ENCODE measurements at regions not wholly inside any gene's neighbourhood (a gene's known extent, or its start where the extent isn't known, plus 50 kb on each side); places are given as distances from the start of the nearest gene placed in this dataset.

DNA sequence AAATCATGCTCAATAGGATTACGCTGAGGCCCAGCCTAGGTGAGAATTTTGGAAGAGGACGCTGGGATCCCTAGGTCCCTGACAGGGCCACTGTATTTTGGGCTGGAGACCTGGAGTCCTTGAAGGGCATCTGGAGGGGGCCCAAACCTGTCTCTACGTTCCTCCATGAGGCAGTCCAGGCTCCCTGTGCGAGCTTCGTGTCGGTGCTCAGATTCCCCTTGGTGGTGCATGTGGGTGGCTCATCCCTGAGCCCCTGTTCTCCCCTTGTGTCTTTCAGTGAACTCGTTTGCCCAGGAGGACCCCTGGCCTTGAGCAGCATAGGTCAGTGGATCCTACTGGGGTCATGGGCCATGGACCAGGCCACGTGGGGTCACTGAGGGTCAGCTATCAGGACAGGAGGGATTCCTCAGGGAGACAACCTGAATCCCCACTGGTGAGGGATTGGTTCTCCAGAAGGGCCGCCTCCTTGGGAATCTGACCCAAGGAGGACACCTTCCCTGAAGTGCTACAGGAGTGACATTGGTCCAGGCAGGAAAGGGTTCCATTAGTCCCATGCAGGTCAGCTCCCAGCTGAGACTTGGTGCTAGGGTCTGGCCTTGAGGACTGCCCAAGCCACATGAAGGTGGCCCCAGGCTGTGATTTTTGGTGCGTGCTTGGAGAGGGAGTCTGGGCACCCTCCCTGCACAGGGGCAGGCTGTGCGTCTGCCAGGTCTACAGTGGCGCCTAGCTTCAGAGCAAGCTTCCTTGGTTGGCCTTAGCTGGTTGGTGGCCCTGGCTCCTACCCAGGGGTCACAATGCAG lies 229.8 kb downstream of the SNRPN start:
- DNase-seq (ENCODE audit: low read depth in 1 of 2, low spot score in 1 of 2): no peak
- no peaks in the 10 kb centered on the region for H3K27me3 ChIP-seq (ENCODE audit: insufficient read depth, poor library complexity, severe bottlenecking)
- no peak overlapping the region for H3K27ac ChIP-seq (replicated peaks)
- no peak for TF ChIP-seq POLR2AphosphoS5 (IDR thresholded peaks at IDR 0.05; ENCODE audit: low read depth)
- no peak for TF ChIP-seq CTCF (IDR thresholded peaks at IDR 0.05; ENCODE audit: insufficient read depth, low read length)
- no peak for TF ChIP-seq SPI1 (IDR thresholded peaks at IDR 0.05; ENCODE audit: borderline replicate concordance, low read depth)
- no peak overlapping the region for H3K4me3 ChIP-seq (replicated peaks; ENCODE audit: insufficient read depth, low read length)

DNA sequence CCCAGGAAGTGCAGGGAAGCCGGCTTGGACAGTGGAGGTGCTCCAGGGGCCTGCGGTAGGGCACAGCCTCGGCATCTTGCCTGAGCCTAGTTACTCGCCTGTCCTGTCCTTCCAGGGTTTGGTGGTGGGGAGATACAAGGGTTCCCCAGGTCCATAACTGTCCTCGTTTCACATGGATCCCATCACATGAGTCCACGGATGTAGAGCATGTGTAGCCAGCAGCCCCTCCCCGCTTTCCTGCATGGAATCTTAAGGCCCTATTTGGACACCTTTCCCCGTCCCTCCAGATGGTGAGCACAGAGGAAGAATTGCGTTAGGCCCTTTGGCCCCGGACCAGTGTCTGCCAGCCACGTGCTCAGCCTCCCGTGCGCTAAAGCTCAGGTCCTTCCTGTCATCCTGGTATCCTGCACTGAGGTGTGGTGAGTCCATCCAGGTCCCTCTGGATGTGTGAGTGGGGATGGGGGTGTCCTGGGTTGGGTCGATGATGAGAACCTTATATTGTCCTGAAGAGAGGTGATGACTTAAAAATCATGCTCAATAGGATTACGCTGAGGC lies 230.4 kb downstream of the SNRPN start:
- no peak for DNase-seq (ENCODE audit: low read depth in 1 of 2, low spot score in 1 of 2)
- Histone ChIP-seq H3K27me3 (ENCODE audit: insufficient read depth, poor library complexity, severe bottlenecking) (no peaks in the 10 kb centered on the region), H3K4me3 (replicated peaks; ENCODE audit: insufficient read depth, low read length) (no peak overlapping the region), H3K27ac (replicated peaks) (no peak overlapping the region)
- TF ChIP-seq GABPA (IDR thresholded peaks at IDR 0.05; ENCODE audit: low read depth) (no peak), CTCF (IDR thresholded peaks at IDR 0.05; ENCODE audit: insufficient read depth, low read length) (no peak), POLR2AphosphoS5 (IDR thresholded peaks at IDR 0.05; ENCODE audit: low read depth) (no peak), SPI1 (IDR thresholded peaks at IDR 0.05; ENCODE audit: borderline replicate concordance, low read depth) (no peak)
- TF ChIP-seq, protein P1, sequence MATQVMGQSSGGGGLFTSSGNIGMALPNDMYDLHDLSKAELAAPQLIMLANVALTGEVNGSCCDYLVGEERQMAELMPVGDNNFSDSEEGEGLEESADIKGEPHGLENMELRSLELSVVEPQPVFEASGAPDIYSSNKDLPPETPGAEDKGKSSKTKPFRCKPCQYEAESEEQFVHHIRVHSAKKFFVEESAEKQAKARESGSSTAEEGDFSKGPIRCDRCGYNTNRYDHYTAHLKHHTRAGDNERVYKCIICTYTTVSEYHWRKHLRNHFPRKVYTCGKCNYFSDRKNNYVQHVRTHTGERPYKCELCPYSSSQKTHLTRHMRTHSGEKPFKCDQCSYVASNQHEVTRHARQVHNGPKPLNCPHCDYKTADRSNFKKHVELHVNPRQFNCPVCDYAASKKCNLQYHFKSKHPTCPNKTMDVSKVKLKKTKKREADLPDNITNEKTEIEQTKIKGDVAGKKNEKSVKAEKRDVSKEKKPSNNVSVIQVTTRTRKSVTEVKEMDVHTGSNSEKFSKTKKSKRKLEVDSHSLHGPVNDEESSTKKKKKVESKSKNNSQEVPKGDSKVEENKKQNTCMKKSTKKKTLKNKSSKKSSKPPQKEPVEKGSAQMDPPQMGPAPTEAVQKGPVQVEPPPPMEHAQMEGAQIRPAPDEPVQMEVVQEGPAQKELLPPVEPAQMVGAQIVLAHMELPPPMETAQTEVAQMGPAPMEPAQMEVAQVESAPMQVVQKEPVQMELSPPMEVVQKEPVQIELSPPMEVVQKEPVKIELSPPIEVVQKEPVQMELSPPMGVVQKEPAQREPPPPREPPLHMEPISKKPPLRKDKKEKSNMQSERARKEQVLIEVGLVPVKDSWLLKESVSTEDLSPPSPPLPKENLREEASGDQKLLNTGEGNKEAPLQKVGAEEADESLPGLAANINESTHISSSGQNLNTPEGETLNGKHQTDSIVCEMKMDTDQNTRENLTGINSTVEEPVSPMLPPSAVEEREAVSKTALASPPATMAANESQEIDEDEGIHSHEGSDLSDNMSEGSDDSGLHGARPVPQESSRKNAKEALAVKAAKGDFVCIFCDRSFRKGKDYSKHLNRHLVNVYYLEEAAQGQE (IDR thresholded peaks at IDR 0.05; ENCODE audit: insufficient replicate concordance, low read depth): no peak

DNA sequence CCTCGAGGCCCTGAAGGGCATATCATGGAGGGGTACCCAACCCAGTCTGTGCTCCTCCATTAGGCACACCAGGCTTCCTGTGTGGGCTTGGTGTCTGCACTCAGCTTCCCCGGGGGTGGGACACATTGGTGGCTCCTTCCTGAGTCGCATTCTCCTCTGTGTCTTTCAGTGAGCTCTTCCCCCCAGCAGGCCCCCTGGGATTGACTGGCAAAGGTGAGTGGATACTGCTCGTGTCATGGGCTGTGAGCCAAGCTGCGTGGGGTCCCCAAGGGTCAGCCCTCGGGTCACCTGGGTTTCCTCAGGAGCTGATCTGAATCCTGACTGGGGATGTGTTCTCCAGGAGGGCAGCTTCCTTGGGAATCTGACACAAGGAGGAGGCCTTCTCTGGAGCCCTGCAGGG lies 231.0 kb downstream of the SNRPN start:
- no peak overlapping the region for H3K4me3 ChIP-seq (replicated peaks; ENCODE audit: insufficient read depth, low read length)
- TF ChIP-seq SPI1 (IDR thresholded peaks at IDR 0.05; ENCODE audit: borderline replicate concordance, low read depth) (no peak), GABPA (IDR thresholded peaks at IDR 0.05; ENCODE audit: low read depth) (no peak), POLR2AphosphoS5 (IDR thresholded peaks at IDR 0.05; ENCODE audit: low read depth) (no peak), CTCF (IDR thresholded peaks at IDR 0.05; ENCODE audit: insufficient read depth, low read length) (no peak)
- TF ChIP-seq, protein P1 (IDR thresholded peaks at IDR 0.05; ENCODE audit: insufficient replicate concordance, low read depth): no peak
- H3K27ac ChIP-seq (replicated peaks): no peak overlapping the region
- H3K27me3 ChIP-seq (ENCODE audit: insufficient read depth, poor library complexity, severe bottlenecking): no peaks in the 10 kb centered on the region
- DNase-seq (ENCODE audit: low read depth in 1 of 2, low spot score in 1 of 2): no peak

Measured in HL-60 (cell line).